Effector memory CD4-positive, alpha-beta T cell (primary cell): ENCODE measurements at regions not wholly inside any gene's neighbourhood (a gene's known extent, or its start where the extent isn't known, plus 50 kb on each side); places are given as distances from the start of the nearest gene placed in this dataset.

ENCODE experiments used
- DNase-seq, 3 donors: peaks; one replicate each; pipeline ENCODE4 v3.0.0-alpha.2; 2020
- H3K27ac ChIP-seq: 2 replicates; pipeline ENCODE4 v1.7.0; 2013; ENCODE audit warnings: mild to moderate bottlenecking, low read length, moderate library complexity; ENCODE audit not compliant: insufficient read depth, poor library complexity, severe bottlenecking
- H3K27me3 ChIP-seq: replicated peaks from 2 replicates; pipeline ENCODE4 v1.7.0; 2013; ENCODE audit warnings: mild to moderate bottlenecking, low read length; ENCODE audit not compliant: insufficient read depth, control insufficient read depth, poor library complexity, severe bottlenecking
- H3K36me3 ChIP-seq: 2 replicates; pipeline ENCODE4 v1.7.0; 2013; ENCODE audit warnings: mild to moderate bottlenecking, low read length, moderate library complexity; ENCODE audit not compliant: control insufficient read depth, insufficient read depth
- H3K4me1 ChIP-seq: 2 replicates; pipeline ENCODE4 v1.7.0; 2013; ENCODE audit warnings: low read length, mild to moderate bottlenecking; ENCODE audit not compliant: control insufficient read depth, insufficient read depth, poor library complexity, severe bottlenecking
- H3K4me3 ChIP-seq: 2 replicates; pipeline ENCODE4 v1.7.0; 2013; ENCODE audit warnings: low read length, low read depth, mild to moderate bottlenecking; ENCODE audit not compliant: insufficient read depth, poor library complexity, severe bottlenecking
- H3K9me3 ChIP-seq: 2 replicates; pipeline ENCODE4 v1.7.0; 2013; ENCODE audit warnings: mild to moderate bottlenecking, low read length, moderate library complexity; ENCODE audit not compliant: control insufficient read depth

DNA sequence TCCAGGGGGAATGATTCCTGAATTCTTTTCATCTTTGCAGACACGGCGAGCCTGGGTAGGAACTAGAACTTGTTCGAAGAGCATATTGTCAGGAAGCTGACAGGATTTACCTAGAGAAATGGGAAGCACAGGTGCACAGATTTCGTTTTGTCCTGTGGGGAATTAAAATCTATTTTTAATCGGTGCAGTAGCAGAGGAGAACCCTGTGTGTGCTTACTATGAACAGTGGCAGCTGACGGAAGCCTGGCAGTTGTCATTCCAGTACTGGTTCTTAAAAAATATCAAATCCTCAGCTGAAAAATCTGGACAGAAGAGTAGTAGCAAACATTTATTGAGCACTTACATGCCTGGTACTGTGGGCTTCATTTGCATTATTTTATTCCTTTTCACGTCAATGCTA, 609.0 kb downstream of the QKI start:
- no peak for DNase-seq
- H3K4me1 ChIP-seq = no peaks in the 10 kb centered on the region
- no peaks in the 10 kb centered on the region for H3K9me3 ChIP-seq
- H3K27ac ChIP-seq = no peak overlapping the region
- no peaks in the 10 kb centered on the region for H3K27me3 ChIP-seq
- no peaks in the 10 kb centered on the region for H3K36me3 ChIP-seq
- H3K4me3 ChIP-seq = no peak overlapping the region

DNA sequence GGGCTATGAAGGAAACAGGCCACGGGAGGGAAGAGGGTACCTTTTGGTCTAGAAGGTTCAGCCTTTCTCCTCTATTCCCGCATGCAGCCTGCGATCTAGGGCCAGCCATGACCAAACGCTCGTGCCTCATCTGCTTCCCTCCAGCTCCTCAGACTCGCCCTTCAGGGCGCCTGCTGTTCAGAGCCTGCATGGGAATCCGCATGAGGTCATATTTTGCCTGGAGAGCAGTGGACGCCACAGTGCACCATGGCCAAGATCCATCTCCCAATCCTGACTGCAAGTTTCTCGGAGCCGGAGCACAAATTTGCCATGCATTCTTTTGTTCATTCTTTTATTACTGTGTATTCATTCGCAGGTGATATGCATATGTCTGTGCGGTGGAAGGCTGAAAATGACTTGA, 608.1 kb downstream of the QKI start:
- no peaks in the 10 kb centered on the region for H3K4me1 ChIP-seq
- no peak overlapping the region for H3K27ac ChIP-seq
- H3K4me3 ChIP-seq = no peak overlapping the region
- H3K27me3 ChIP-seq = no peaks in the 10 kb centered on the region
- H3K9me3 ChIP-seq = no peaks in the 10 kb centered on the region
- H3K36me3 ChIP-seq = no peaks in the 10 kb centered on the region
- no peak for DNase-seq

DNA sequence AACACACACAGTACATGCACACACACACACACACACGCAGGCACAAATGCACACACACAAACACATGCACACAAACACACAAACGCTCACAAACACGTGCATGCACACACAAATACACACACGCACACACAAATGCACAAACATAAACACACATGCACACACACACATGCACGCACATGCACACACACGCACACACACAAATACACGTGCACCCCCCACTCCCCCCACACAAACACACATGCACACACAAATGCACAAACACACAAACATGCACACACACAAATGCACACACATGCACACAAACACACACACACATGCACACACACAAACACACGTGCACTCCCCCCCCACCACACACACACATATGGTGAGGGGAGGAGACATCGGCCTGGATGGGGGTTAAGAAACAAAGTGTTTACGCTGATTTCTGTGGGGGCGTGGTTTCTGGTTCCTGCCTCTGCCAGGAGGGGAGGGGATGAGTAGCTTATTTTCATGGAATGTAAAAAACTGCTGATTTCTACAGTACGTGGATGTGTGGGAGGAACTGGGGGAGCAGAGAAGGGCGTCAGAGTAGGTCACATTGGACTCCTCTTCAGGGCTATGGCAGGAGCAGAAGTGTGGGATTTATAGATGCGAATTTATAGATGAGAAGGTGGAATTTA, 607.2 kb downstream of the QKI start:
- no peak for DNase-seq
- H3K4me3 ChIP-seq = no peak overlapping the region

DNA sequence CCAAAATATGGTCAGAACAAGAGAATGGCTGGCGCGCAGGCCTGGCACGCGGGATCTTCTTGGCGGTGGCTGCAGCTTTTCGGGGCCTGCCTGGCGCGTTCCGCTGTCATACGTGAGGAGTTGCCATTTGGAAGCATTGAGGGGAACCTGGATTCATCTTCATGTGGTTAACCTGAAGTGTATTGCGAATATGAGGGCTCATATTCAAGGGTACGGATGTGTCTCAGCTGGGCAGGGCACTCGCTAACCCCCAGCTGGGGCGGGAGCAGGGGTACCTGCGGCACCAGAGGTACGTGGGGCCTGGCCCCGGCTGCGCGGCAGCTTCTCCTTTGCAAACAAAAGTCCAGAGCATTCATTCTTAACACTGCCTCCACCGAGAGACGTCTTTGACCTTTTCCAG, 605.6 kb downstream of the QKI start:
- no peak overlapping the region for H3K27ac ChIP-seq
- no peak overlapping the region for H3K4me3 ChIP-seq
- DNase-seq = no peak
- H3K36me3 ChIP-seq = no peaks in the 10 kb centered on the region
- H3K9me3 ChIP-seq = no peaks in the 10 kb centered on the region
- no peaks in the 10 kb centered on the region for H3K4me1 ChIP-seq
- no peaks in the 10 kb centered on the region for H3K27me3 ChIP-seq

More for the DNA sequence above, 607.2 kb downstream of the QKI start:
- no peaks in the 10 kb centered on the region for H3K27me3 ChIP-seq
- no peaks in the 10 kb centered on the region for H3K9me3 ChIP-seq
- no peaks in the 10 kb centered on the region for H3K4me1 ChIP-seq
- H3K36me3 ChIP-seq = no peaks in the 10 kb centered on the region
- H3K27ac ChIP-seq = no peak overlapping the region

DNA sequence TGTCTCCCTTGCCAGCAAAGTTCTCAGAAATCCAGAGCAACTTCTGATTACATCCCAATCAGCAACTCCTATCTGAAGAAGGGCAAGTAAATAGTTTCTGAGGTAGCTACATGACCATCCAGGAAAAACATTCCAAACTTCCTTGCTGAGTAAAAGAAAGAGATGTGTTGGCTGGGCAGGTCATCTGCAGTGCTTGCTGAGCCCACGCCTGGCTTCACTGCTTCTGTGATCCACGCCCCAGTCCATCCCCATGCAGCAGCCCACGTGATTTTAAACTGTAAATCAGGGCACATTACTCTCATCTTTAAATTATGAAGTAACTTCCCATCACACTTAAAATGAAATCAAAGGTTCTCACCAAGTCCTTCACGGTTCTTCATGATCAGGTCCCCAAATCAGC, 603.6 kb downstream of the QKI start:
- Histone ChIP-seq H3K9me3 (no peaks in the 10 kb centered on the region), H3K27me3 (no peaks in the 10 kb centered on the region), H3K36me3 (no peaks in the 10 kb centered on the region), H3K4me3 (no peak overlapping the region), H3K27ac (no peak overlapping the region), H3K4me1 (no peaks in the 10 kb centered on the region)
- DNase-seq = no peak

DNA sequence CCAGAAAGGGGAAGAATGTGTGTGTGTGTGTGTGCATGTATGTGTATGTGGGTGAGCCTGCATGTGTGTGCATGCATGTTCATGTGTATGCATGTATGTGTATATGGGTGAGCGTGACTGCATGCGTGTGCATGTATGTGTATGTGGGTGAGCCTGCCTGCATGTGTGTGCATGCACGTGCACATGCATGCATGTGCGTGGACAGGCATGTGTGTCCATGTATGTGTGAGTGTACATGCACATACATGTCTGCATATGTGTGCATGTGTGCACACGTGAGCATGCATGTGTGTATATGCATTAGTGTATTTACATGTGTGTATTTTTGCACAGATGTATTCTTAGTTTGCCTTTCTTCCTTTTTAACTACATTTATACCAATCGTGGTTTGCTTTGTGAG, 601.5 kb downstream of the QKI start:
- Histone ChIP-seq H3K36me3 (no peaks in the 10 kb centered on the region), H3K27ac (no peak overlapping the region), H3K27me3 (no peaks in the 10 kb centered on the region), H3K4me1 (no peaks in the 10 kb centered on the region), H3K4me3 (no peak overlapping the region), H3K9me3 (no peaks in the 10 kb centered on the region)
- no peak for DNase-seq

DNA sequence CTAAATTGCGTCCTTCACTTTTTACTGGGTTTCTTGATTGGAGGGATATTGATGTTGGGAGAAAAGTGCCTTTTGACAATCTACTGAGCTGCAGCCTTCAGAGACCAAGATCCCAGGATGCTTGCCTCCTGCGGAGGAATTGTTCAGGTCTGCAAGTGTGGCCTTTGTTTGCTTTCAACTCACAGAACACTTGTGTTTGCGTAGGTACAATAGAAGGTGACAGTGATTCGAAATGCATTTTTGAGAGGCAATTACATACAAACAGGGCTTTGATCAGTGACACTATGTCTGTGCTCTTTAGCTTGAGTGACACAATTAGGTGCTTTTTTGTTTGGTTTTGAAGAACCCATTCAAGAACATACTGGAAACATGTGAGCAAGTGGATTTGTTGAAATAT, 600.6 kb downstream of the QKI start:
- no peaks in the 10 kb centered on the region for H3K4me1 ChIP-seq
- H3K27me3 ChIP-seq = no peaks in the 10 kb centered on the region
- no peaks in the 10 kb centered on the region for H3K36me3 ChIP-seq
- DNase-seq = no peak
- no peaks in the 10 kb centered on the region for H3K9me3 ChIP-seq
- no peak overlapping the region for H3K4me3 ChIP-seq
- no peak overlapping the region for H3K27ac ChIP-seq

DNA sequence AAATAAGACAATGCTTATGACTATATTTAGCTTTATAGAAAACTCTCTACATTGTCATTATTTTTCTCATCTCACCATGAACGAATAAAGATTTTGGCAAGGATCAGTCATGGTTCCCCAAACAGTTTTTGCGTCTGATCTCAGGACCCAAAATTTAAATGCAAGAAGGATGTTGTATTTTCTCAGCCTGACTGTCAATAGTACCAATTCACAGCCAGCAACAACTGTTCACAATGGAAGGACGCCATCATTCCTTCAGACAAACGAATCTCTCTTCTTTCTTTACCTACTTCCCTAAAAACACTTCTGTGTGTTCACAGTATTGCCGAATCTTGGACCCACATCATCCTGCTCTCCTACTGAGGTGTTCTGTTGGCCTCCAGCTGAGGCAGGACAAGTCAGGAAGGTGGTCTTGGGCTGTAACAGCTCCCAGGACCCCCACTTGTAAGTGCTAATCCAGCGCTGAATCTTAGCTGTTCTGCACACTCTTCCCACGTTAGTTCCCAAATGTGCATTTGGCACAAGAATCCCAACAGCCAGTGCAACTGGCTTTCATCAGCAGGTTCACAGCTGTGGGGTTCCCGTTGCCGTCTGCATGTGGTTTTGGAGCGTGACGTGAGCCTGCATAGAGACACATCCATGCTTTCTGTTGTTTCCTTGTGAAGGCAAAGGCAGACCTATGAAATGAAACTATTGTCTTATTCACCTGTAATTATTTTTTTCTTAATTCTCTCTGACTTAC, 600.0 kb downstream of the QKI start:
- no peaks in the 10 kb centered on the region for H3K27me3 ChIP-seq
- no peak overlapping the region for H3K27ac ChIP-seq
- no peak overlapping the region for H3K4me3 ChIP-seq
- no peaks in the 10 kb centered on the region for H3K4me1 ChIP-seq
- H3K36me3 ChIP-seq = no peaks in the 10 kb centered on the region
- no peaks in the 10 kb centered on the region for H3K9me3 ChIP-seq
- DNase-seq = no peak

DNA sequence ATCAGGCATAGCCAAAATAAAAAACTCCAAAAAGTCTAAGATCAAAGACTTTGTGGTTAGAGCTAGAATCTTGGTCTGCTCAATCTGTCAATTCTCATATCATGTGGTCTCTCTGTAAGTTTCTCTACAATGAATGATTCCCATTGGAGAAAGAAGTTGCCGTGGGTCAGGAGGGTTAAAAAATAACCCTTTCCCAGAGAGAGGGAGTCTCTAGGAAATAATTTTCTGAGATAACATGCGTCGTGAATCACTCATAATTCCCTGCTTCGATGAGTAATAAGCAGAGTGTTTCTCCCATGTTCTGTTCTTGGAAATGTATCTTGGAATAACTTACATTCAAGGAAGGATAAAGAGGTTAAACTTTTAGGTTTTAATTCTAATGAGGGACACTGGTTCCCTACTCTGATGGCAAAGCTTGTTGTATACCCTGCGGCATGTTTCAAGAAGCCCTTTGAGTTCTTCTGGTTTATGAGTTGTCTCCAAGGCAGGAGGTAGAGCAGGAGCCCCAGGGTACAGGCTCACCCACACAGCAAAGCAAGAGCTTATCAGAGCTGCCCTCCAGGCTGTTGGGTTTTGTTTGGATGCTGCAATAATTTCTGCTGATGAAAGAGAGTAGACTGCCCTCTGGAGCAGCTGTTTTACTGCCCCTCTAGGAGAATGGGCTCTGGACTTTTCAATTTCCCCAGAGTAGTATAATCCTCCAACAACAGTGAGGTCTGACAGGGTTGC, 599.1 kb downstream of the QKI start:
- no peak overlapping the region for H3K4me3 ChIP-seq
- no peak for DNase-seq
- no peaks in the 10 kb centered on the region for H3K36me3 ChIP-seq
- no peaks in the 10 kb centered on the region for H3K27me3 ChIP-seq
- H3K4me1 ChIP-seq = no peaks in the 10 kb centered on the region
- no peak overlapping the region for H3K27ac ChIP-seq
- H3K9me3 ChIP-seq = no peaks in the 10 kb centered on the region

DNA sequence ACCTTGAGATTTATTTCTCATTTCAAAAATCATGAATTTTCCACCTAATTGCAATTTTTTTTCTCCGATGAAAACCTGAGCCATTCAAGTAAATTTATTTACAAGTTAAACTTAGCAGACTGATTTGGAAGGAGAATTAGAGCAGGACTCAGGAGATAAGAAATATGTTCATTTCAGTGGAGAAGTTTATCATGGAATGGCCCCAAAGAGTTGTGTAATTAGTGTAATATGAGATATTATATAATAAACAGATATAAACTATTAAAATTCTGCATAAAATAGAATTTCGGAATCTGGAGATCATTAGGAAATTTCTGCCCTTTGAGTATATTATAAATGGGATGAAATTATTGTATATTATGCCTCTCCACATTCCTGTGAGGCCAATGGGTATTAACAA, 596.8 kb downstream of the QKI start:
- no peak for DNase-seq
- no peak overlapping the region for H3K27ac ChIP-seq
- H3K27me3 ChIP-seq = no peaks in the 10 kb centered on the region
- no peaks in the 10 kb centered on the region for H3K4me1 ChIP-seq
- no peak overlapping the region for H3K4me3 ChIP-seq
- H3K36me3 ChIP-seq = no peaks in the 10 kb centered on the region
- no peaks in the 10 kb centered on the region for H3K9me3 ChIP-seq
